Vagina (tissue), 2 donors: ENCODE measurements at regions not wholly inside any gene's neighbourhood (a gene's known extent, or its start where the extent isn't known, plus 50 kb on each side); places are given as distances from the start of the nearest gene placed in this dataset.

Experiments used
- CTCF ChIP-seq, 3 experiments: fragments of 450-650 bp in 2 of 3; fragments of 200-600 bp in 1 of 3; sonication (generic) in 1 of 3; IDR thresholded peaks; one replicate each; pipeline ENCODE4 v1.5.1; 2017 to 2019; ENCODE audit warnings: antibody characterized with exemption in 3 of 3, mild to moderate bottlenecking in 2 of 3, moderate library complexity in 2 of 3
- POLR2A ChIP-seq, 2 donors: fragments of 450-650 bp; IDR thresholded peaks; one replicate each; pipeline ENCODE4 v1.6.1; 2017; ENCODE audit warnings: antibody characterized with exemption in 2 of 2, mild to moderate bottlenecking in 2 of 2, moderate library complexity in 2 of 2

DNA sequence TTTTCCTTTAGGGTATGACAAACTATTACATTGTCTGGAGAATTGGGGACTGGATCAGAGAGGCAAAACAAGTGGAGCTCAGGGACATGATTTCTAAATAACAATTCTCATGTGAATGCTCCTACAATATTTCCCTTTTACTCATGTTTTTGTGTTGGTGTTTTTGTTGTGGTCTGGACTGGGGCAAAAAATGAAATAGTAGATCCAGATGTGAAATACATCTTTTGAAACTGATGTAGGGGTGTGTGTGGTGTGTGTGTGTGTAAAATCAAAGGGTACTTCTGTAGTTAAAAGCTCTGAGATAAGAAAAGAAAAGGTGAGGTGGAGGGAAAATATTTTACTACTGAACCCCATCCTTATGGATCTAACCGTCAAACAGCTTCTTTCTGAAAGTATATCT is 188.4 kb upstream of the RPL34 start:
- TF ChIP-seq CTCF (IDR thresholded peaks at IDR 0.05) (no peak), POLR2A (IDR thresholded peaks at IDR 0.05) (no peak)
